Endometrial microvascular endothelial cells (primary cell): ENCODE measurements at regions not wholly inside any gene's neighbourhood (a gene's known extent, or its start where the extent isn't known, plus 50 kb on each side); places are given as distances from the start of the nearest gene placed in this dataset.

ENCODE experiments used
- in situ Hi-C: cut with HindIII; loops from 2 replicates; pipeline ENCODE4 v1.10.0; 2017; ENCODE audit warnings: low sequenced_read_pairs, low pct_unique_long_range_greater_than_20kb; ENCODE audit errors: inconsistent ontology term

- in situ Hi-C loops, result no loop called here
These were observed 373.2 kb downstream of the SLC4A3 start for GRCh38 chr2:220000586-220000985.

DNA sequence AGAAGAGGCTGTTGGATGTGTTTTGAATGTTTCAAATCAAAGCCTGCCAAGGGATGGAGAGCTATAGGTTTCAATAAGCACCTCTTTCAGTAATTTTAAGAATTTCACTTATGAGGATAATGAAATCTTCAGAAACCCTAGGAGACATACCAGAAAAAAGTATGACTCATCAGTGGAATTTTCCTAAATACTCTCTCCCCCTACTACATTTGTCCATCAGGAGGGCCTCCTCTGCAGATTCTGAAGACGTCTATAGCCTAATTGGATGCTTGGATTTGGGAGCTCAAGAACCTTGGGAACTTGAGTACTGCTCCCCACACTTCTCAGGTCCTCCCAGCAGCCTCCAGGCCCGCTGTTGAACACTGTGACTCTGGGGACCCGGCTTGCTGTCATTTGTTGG, 374.3 kb downstream of the SLC4A3 start:
- in situ Hi-C loops, result no loop called here

DNA sequence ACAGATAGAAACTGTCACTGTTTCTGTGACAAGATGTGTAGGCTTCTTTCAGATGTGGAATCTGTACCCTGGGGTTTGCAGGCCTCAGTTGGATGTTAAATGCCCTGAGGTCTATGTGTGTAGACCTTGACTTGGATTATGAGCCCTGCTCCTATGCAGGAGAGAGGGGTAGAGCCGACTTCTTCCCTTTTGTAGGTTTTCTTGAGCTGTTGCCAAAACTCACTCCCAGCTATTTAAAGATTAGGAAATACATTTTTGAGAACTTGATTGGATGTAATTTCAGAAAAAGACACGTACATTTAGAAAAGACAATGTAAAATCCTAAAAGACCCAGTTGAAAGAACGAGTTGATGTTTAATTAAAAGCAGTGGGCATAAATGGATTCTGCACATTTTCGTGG, 374.8 kb downstream of the SLC4A3 start:
- in situ Hi-C loops, result no loop called here

GRCh38 chr2:220002699-220003098, 375.3 kb downstream of the SLC4A3 start:
- in situ Hi-C loops, result no loop called here

DNA sequence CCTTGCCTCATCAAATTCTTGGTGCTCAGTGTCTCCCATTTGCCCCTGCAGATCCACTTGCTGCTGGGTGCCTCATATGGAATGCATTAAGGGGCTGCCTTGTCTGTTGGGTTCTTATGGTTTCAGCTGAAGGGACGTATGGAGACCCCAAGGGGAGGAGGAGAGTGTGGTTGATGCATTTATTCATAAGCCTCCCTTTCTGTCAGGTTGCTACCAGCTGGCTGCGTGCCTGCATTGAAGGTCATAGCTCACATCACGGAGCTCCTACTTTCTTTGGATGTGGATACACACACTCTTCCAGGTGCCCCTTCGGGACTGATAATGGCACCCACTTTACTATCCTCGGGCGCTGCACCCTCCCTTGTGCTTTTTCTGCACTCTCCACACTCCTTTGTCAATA, 377.9 kb downstream of the SLC4A3 start:
- in situ Hi-C loops, result no loop called here

GRCh38 chr2:220006152-220006621, 378.8 kb downstream of the SLC4A3 start:
- in situ Hi-C loops, result no loop called here

DNA sequence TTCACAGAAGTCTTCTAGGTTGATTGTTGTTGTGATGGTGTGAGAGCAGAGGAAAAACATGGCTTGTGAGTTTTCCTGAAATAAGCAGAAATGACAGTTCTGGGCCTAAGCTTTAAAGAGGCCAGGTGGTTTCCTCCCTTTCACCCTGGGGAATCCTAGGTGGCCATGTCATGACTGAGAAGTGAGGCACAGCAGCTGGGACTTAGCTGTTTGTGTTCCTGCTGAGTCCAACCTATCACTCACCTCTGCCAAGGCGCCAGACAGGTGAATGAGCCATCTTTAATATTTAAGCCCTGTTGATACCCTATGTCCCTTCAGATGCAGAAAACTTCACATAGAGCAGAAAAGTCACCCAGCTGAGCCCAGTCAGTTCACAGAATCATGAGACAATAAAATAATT, 384.4 kb downstream of the SLC4A3 start:
- in situ Hi-C loops, result no loop called here

DNA sequence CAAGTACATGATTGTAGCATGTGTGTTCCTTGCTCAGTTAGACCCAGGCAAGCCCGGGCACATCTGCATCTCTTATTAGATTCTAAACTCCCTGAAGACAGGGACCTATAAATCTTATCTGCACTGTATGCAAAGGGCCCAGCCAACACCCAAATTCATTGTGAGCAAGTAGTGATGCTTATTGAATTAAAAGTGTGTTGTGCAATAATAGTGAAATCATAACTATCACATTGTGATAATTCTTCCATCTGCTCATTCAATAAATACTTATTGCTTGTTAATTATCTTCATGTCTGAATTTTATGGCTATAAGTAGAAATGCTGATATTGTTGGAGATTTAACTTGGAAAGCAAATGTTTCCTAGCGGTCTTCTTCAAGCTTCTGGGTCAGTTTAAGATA, 387.5 kb downstream of the SLC4A3 start:
- in situ Hi-C loops, result no loop called here

- in situ Hi-C loops, result no loop called here
These were observed 388.1 kb downstream of the SLC4A3 start for GRCh38 chr2:220015576-220015975.

- in situ Hi-C loops, result no loop called here
These were observed 397.8 kb downstream of the SLC4A3 start for GRCh38 chr2:220025207-220025606.

GRCh38 chr2:220029013-220029412, 401.6 kb downstream of the SLC4A3 start:
- in situ Hi-C loops, result no loop called here

DNA sequence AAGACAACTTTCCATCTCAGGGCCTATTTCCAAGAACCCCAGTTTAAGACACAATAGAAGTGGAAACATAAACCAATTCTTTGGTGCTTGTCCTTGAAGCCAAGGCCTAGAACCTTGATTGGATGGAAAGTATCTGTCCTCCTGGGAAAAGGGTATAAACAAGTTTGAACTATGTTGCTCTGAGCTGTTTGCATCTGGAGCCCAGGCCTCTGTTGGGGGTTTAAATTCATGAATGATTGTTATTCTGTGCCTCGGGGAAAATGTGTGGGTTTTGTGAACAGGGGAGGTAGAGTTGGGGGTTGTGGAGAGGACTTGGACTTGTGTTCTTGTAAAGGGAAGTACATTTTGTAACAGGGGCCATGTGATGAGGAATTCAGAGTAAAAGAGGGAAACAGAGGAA, 406.1 kb downstream of the SLC4A3 start:
- in situ Hi-C loops, result no loop called here

DNA sequence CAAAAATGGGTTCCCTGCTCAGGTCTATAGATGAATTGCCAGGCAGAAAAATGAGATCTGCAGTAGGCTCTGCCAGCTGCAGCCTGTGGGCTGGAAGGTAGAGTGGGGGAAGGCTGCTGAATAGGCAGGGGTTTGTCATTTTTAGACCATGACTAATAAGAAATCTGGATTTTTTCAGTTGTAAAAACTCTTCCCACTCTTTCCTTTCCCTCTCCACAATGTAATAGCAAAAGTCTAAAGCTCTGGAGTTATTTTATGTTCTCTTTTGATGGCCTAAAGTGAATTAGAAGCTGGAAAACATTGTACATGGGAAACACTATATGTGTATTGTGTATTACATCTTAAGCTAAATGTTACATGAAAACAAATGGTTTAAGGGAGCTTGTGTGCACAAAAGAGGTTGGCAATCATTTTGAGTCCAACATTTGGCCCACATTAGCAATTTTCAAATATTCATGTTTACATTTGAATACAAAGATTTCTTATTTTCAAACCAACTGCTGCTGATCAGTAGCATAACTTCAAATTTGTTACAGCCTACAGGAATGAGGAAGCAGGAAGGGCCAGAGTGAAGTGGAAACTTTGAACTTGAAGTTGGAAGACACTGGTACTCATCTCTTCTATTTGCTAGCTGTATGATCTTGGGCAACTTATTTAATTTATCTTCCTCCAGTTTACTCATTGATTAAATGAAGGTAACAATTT, 407.1 kb downstream of the SLC4A3 start:
- in situ Hi-C loops, result no loop called here

- in situ Hi-C loops, result no loop called here
These were observed 409.0 kb downstream of the SLC4A3 start for GRCh38 chr2:220036431-220036830.

DNA sequence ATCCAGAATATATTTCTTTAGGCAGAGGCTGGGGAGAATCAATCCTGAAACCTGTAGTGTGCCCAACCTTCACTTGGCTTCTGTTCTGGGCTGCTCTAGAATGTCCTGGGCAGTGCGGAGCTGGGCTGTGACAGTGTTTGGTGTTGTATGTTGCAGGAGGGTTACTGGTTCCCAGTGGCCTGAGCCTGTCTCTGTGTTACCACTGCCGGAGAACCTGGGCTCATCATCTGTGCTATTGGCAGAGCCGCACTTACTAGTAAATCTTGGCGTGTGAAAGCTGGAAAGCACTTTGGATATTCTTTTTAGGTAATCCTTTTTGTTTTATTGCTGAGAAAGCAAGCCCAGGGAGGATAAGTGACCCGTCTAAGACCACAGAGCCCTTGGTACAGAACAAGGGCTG, 412.9 kb downstream of the SLC4A3 start:
- in situ Hi-C loops, result no loop called here

DNA sequence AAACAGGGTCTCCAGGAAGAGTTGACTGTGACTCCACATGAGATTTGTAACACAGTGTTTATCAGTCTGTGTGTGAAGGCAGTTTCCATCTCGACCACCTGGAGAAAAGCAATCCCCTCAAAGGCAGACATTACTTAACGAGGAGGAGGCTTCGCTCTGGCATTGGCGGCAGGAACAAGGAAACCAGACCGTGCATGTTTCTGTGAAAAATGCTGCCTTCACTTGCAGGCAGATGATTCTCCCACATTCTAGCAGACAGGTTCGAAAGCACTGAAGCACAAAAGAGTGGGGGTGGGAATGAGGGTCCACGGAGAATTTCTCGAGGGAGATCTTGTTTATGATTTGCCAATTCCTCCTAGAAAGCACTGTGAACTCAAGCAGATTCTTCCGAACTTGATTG, 414.0 kb downstream of the SLC4A3 start:
- in situ Hi-C loops, result no loop called here

GRCh38 chr2:220043155-220043989, 415.9 kb downstream of the SLC4A3 start:
- in situ Hi-C loops, result no loop called here

GRCh38 chr2:220043990-220044335, 416.5 kb downstream of the SLC4A3 start:
- in situ Hi-C loops, result no loop called here

GRCh38 chr2:220044383-220044782, 417.0 kb downstream of the SLC4A3 start:
- in situ Hi-C loops, result no loop called here

DNA sequence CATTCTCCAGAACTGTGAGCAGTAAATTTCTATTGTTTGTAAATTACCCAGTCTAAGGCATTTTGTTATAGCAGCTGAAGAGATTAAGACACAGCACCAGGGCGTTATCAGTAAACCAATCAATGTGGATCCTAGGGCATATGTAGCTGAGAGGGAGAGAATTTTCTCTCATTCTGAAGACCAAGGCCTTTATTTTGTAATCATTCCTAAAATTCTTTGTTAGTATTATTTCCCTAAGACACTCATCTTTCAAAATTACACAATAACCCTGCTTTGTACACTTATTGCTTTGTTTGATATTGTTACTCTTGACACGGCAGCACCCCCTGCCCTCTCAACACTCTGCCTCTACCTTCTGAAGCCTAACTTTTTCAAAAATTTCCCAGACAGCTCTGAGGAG, 419.1 kb downstream of the SLC4A3 start:
- in situ Hi-C loops, result no loop called here
